OCI-LY7 (cell line): ENCODE measurements at regions not wholly inside any gene's neighbourhood (a gene's known extent, or its start where the extent isn't known, plus 50 kb on each side); places are given as distances from the start of the nearest gene placed in this dataset.

Experiments used
- BruUV-seq: library from RNA; stranded (reverse); fragments of 400-500 nt; replicated peaks from 2 replicates; lab custom pipeline; 2021; lab: Mats Ljungman, UMichigan
- CTCF ChIA-PET: fragments of 300-600 bp; sonication (Branson Sonifier 250); formaldehyde crosslinking; loops from one replicate; lab custom pipeline; 2022; ENCODE audit warnings: antibody characterized with exemption; ENCODE audit not compliant: unreplicated experiment; lab: Charles Lee
- POLR2A ChIA-PET: fragments of 300-600 bp; sonication (Branson Sonifier 250); formaldehyde crosslinking; loops from one replicate; lab custom pipeline; 2022; ENCODE audit warnings: antibody characterized with exemption; lab: Charles Lee
- DNase-seq: peaks from one replicate; pipeline ENCODE4 v3.0.0-alpha.2; 2015; ENCODE audit warnings: low spot score
- H2AFZ ChIP-seq: fragments of 200-600 bp; sonication (generic), shearing (Covaris generic); 2 replicates; pipeline ENCODE4 v1.6.1; 2014; ENCODE audit warnings: mild to moderate bottlenecking, antibody characterized with exemption, low read length, moderate library complexity
- H3K27ac ChIP-seq: fragments of 200-600 bp; sonication (generic); 2 replicates; pipeline ENCODE4 v1.5.1; 2014; ENCODE audit warnings: mixed run types, low read depth, mild to moderate bottlenecking, moderate library complexity, low read length, inconsistent platforms; ENCODE audit not compliant: poor library complexity, severe bottlenecking
- H3K36me3 ChIP-seq: fragments of 200-600 bp; sonication (generic); 2 replicates; pipeline ENCODE4 v1.6.1; 2014; ENCODE audit warnings: mild to moderate bottlenecking, antibody characterized with exemption, low read length, moderate library complexity, mixed read lengths; ENCODE audit not compliant: insufficient read depth
- H3K4me1 ChIP-seq: fragments of 200-600 bp; sonication (generic); 2 replicates; pipeline ENCODE4 v1.5.1; 2014; ENCODE audit warnings: mild to moderate bottlenecking, low read length; ENCODE audit not compliant: insufficient read depth, poor library complexity, severe bottlenecking
- H3K4me2 ChIP-seq: fragments of 200-600 bp; sonication (generic); 2 replicates; pipeline ENCODE4 v1.6.1; 2014; ENCODE audit warnings: mild to moderate bottlenecking, low read length
- H3K4me3 ChIP-seq: fragments of 200-600 bp; sonication (generic); 2 replicates; pipeline ENCODE4 v1.5.1; 2014; ENCODE audit warnings: mild to moderate bottlenecking, low read depth, low read length; ENCODE audit not compliant: poor library complexity, severe bottlenecking
- H3K79me2 ChIP-seq: fragments of 200-600 bp; sonication (generic); 2 replicates; pipeline ENCODE4 v1.6.1; 2016; ENCODE audit warnings: low read depth, mild to moderate bottlenecking, low read length, moderate library complexity, mixed read lengths; ENCODE audit not compliant: insufficient read depth
- H3K9me2 ChIP-seq: fragments of 200-600 bp; sonication (generic); 2 replicates; pipeline ENCODE4 v1.6.1; 2016; ENCODE audit warnings: mild to moderate bottlenecking, low read length, mixed read lengths; ENCODE audit not compliant: insufficient read depth
- H3K9me3 ChIP-seq: fragments of 200-600 bp; sonication (generic); 2 replicates; pipeline ENCODE4 v1.6.1; 2014; ENCODE audit warnings: mild to moderate bottlenecking, mixed run types, low read length, mixed read lengths
- H4K20me1 ChIP-seq: fragments of 200-600 bp; sonication (generic); 2 replicates; pipeline ENCODE4 v1.6.1; 2014; ENCODE audit warnings: mild to moderate bottlenecking, antibody characterized with exemption, low read length, moderate library complexity, mixed read lengths; ENCODE audit not compliant: insufficient read depth
- CTCF ChIP-seq: fragments of 200-600 bp; sonication (generic); conservative IDR thresholded peaks from 2 replicates; pipeline ENCODE4 v1.5.1; 2014; ENCODE audit warnings: mild to moderate bottlenecking, antibody characterized with exemption, low read length, moderate library complexity, mixed read lengths
- EZH2phosphoT487 ChIP-seq: fragments of 200-600 bp; sonication (generic); IDR thresholded peaks from 2 replicates; pipeline ENCODE4 v1.6.1; 2018; ENCODE audit warnings: low read depth, borderline replicate concordance, mild to moderate bottlenecking, mixed run types, antibody characterized with exemption, low read length, moderate library complexity, mixed read lengths
- intact Hi-C: fragments of 100-400 bp; cut with micrococcal nuclease; formaldehyde crosslinking; loops from one replicate; pipeline ENCODE4 v1.10.0; 2022; ENCODE audit not compliant: unreplicated experiment

GRCh38 chr1:91141858-91142257, 120.0 kb upstream of the ZNF644 start:
- Histone ChIP-seq H4K20me1 (no peaks in the 10 kb centered on the region), H3K27ac (no peak overlapping the region), H3K9me3 (no peaks in the 10 kb centered on the region), H3K36me3 (no peaks in the 10 kb centered on the region), H3K79me2 (no peaks in the 10 kb centered on the region), H3K4me1 (no peaks in the 10 kb centered on the region), H3K4me3 (no peak overlapping the region), H2AFZ (no peak overlapping the region), H3K9me2 (no peaks in the 10 kb centered on the region), H3K4me2 (no peak overlapping the region)
- POLR2A ChIA-PET = no interaction called here
- intact Hi-C loops = no loop called here
- TF ChIP-seq EZH2phosphoT487 (no peak), CTCF (0 out of 2 replicates have a peak, but pooled peaks have one; percentile 13)
- CTCF ChIA-PET = no interaction called here
- DNase-seq = no peak
- no TSS peak for BruUV-seq

DNA sequence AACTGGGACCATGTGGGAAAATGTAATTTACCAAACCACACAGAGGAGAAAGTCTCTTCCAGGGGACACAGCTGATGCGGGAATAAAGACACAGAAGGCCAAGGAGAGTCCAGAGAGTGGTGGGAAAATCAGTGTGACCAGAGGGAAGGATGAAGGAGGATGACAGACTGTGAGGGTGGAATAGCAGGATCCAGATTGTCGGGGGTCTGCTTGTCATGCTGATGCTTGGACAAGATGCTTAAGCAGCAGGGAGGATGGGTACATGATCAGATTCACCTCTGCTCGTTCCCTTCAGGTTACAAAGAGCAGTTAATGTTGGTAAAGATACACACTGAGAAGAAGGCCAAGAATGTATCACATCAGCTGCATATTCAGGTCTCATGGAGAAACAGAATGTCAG, 117.1 kb upstream of the ZNF644 start:
- DNase-seq = no peak
- ChIA-PET POLR2A (no interaction called here), CTCF (no interaction called here)
- no peaks in the 10 kb centered on the region for H3K9me2 ChIP-seq
- BruUV-seq = no TSS peak
- intact Hi-C loops = no loop called here
- H4K20me1 ChIP-seq = no peaks in the 10 kb centered on the region
- no peak overlapping the region for H2AFZ ChIP-seq
- H3K4me1 ChIP-seq = no peaks in the 10 kb centered on the region
- TF ChIP-seq CTCF (no peak), EZH2phosphoT487 (no peak)
- no peak overlapping the region for H3K27ac ChIP-seq
- H3K9me3 ChIP-seq = no peaks in the 10 kb centered on the region
- no peaks in the 10 kb centered on the region for H3K36me3 ChIP-seq
- no peak overlapping the region for H3K4me2 ChIP-seq
- H3K79me2 ChIP-seq = no peaks in the 10 kb centered on the region
- H3K4me3 ChIP-seq = no peak overlapping the region

DNA sequence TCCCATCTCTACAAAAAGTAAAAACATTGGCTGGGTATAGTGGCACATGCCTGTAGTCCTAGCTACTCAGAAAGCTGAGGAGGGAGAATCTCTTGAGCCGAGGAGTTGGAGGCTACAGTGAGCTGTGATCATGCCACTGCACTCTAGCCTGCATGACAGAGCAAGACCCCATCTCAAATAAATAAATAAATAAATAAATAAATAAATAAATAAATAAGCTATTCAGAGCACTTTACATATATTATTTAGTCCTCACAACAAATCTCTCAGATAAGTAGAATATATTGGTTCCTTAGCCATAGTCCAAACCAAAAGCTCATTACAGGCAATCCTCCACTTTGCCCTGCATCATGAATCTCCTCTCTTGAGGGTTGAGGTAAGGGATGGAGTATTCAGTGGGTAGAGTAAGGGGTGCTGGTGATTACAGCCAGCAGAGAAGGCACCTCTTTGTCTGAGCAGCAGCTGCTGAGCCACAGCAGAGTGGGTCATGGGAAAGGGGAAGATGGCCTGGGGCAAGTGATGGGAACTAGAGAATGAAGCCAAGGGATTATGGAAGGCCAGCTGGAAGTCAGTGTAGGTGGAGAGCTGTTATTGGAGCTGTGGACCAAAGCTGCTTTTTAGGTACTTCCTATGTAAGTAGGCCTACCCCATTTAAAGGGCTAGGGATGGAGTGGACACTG, 115.5 kb upstream of the ZNF644 start:
- CTCF ChIA-PET = no interaction called here
- H3K9me2 ChIP-seq = no peaks in the 10 kb centered on the region
- intact Hi-C loops = no loop called here
- H3K4me2 ChIP-seq = no peak overlapping the region
- no peak overlapping the region for H2AFZ ChIP-seq
- TF ChIP-seq EZH2phosphoT487 = no peak
- no peak for TF ChIP-seq CTCF
- H3K27ac ChIP-seq = no peak overlapping the region
- no TSS peak for BruUV-seq
- H3K79me2 ChIP-seq = no peaks in the 10 kb centered on the region
- no peaks in the 10 kb centered on the region for H3K9me3 ChIP-seq
- no peaks in the 10 kb centered on the region for H3K4me1 ChIP-seq
- POLR2A ChIA-PET = interaction anchor here (1.0 kb wide), 1 partner anchor 63 kb away, joined by 6 read pairs; no protein-coding TSS in a partner anchor
- no peaks in the 10 kb centered on the region for H3K36me3 ChIP-seq
- H4K20me1 ChIP-seq = no peaks in the 10 kb centered on the region
- DNase-seq = no peak
- H3K4me3 ChIP-seq = no peak overlapping the region
